GM12878 (cell line): ENCODE measurements at regions not wholly inside any gene's neighbourhood (a gene's known extent, or its start where the extent isn't known, plus 50 kb on each side); places are given as distances from the start of the nearest gene placed in this dataset.

Experiments
- ATAC-seq: fragments of 200-7000 bp; cut with Tn5 transposase; 3 replicates; pipeline ENCODE4 v1.9.1; 2020; ENCODE audit warnings: mild to moderate bottlenecking, moderate library complexity
- BruUV-seq: library from RNA; stranded (reverse); fragments of 400-500 nt; replicated peaks from 2 replicates; lab custom pipeline; 2021; lab: Mats Ljungman, UMichigan
- CTCF ChIA-PET: fragments of 300-600 bp; sonication (Branson Sonifier 250); formaldehyde crosslinking; extraction: SDS; loops from one replicate; lab custom pipeline; 2021; ENCODE audit warnings: inconsistent platforms; lab: Yijun Ruan, JAX
- POLR2A ChIA-PET: fragments of 350-600 bp; formaldehyde crosslinking; extraction: SDS; loops from one replicate; lab custom pipeline; 2021; ENCODE audit warnings: inconsistent platforms; lab: Charles Lee
- RAD21 ChIA-PET: fragments of 300-600 bp; sonication (Branson Sonifier 250); formaldehyde crosslinking; loops from one replicate; lab custom pipeline; 2023; ENCODE audit warnings: antibody characterized with exemption; ENCODE audit not compliant: unreplicated experiment; lab: Charles Lee
- SMC1A ChIA-PET: fragments of 300-600 bp; sonication (Branson Sonifier 250); formaldehyde crosslinking; loops from one replicate; lab custom pipeline; 2023; ENCODE audit not compliant: unreplicated experiment, uncharacterized antibody; lab: Charles Lee
- DNase-seq: peaks from one replicate; pipeline ENCODE4 v3.0.0-alpha.2; 2011; ENCODE audit warnings: low read depth, low spot score
- FAIRE-seq: peaks from 3 replicates; lab custom pipeline; 2011; peaks lifted over from hg19 to GRCh38; lab: Jason Lieb, UNC
- H2AFZ ChIP-seq: 2 replicates; pipeline ENCODE4 v1.6.0; 2011; ENCODE audit warnings: low read depth, low read length, control low read depth; ENCODE audit not compliant: control insufficient read depth
- H3K27ac ChIP-seq: 2 replicates; pipeline ENCODE4 v1.5.1; 2011; ENCODE audit warnings: control low read depth; ENCODE audit not compliant: control insufficient read depth, insufficient read depth
- H3K27me3 ChIP-seq, 2 experiments: replicated peaks in 1 of 2; 2 replicates each; pipeline versions ENCODE4 v1.6.0 to v1.6.1; 2011; ENCODE audit warnings: low read length in 1 of 2; ENCODE audit not compliant: control insufficient read depth in 2 of 2, insufficient read depth in 2 of 2
- H3K36me3 ChIP-seq, 2 experiments: 2 replicates each; pipeline ENCODE4 v1.5.1; 2011; ENCODE audit warnings: low read length in 1 of 2; ENCODE audit not compliant: control insufficient read depth in 2 of 2, insufficient read depth in 2 of 2
- H3K4me1 ChIP-seq: 2 replicates; pipeline ENCODE4 v1.6.1; 2011; ENCODE audit warnings: mild to moderate bottlenecking, low read length, moderate library complexity, mixed read lengths; ENCODE audit not compliant: control insufficient read depth, insufficient read depth
- H3K4me2 ChIP-seq: 2 replicates; pipeline ENCODE4 v1.6.0; 2011; ENCODE audit warnings: control low read depth; ENCODE audit not compliant: control insufficient read depth, insufficient read depth
- H3K4me3 ChIP-seq: fragments of 200-600 bp; sonication (generic); 2 replicates; pipeline ENCODE4 v1.5.1; 2016
- H3K79me2 ChIP-seq: 2 replicates; pipeline ENCODE4 v1.6.0; 2011; ENCODE audit warnings: low read length; ENCODE audit not compliant: control insufficient read depth, insufficient read depth
- H3K9ac ChIP-seq: 2 replicates; pipeline ENCODE4 v1.8.0; 2011; ENCODE audit warnings: low read length, control low read depth, mixed read lengths; ENCODE audit not compliant: control insufficient read depth, insufficient read depth
- H3K9me3 ChIP-seq: replicated peaks from 3 replicates; pipeline ENCODE4 v1.5.1; 2011; ENCODE audit warnings: mild to moderate bottlenecking, low read length; ENCODE audit not compliant: control insufficient read depth, insufficient read depth
- H4K20me1 ChIP-seq: 2 replicates; pipeline ENCODE4 v1.6.0; 2011; ENCODE audit not compliant: control insufficient read depth, insufficient read depth
- BMI1 ChIP-seq: fragments of 450-650 bp; IDR thresholded peaks from 2 replicates; pipeline ENCODE4 v1.6.1; 2016; ENCODE audit warnings: mild to moderate bottlenecking, moderate library complexity, borderline replicate concordance
- CHD4 ChIP-seq: fragments of 200-600 bp; sonication (generic); IDR thresholded peaks from 2 replicates; pipeline ENCODE4 v1.6.1; 2016; ENCODE audit warnings: mild to moderate bottlenecking
- DPF2 ChIP-seq: fragments of 450-650 bp; IDR thresholded peaks from 2 replicates; pipeline ENCODE4 v1.6.1; 2017; ENCODE audit warnings: mild to moderate bottlenecking
- HCFC1 ChIP-seq: fragments of 150-350 bp; IDR thresholded peaks from 2 replicates; pipeline ENCODE4 v1.6.1; 2014; ENCODE audit warnings: low read length
- LARP7 ChIP-seq: fragments of 450-650 bp; IDR thresholded peaks from 2 replicates; pipeline ENCODE4 v1.6.1; 2017; ENCODE audit warnings: mild to moderate bottlenecking
- POLR2AphosphoS5 ChIP-seq: IDR thresholded peaks from 2 replicates; pipeline ENCODE4 v1.6.1; 2011; ENCODE audit warnings: mild to moderate bottlenecking, low read length, inconsistent platforms
- RUNX3 ChIP-seq: IDR thresholded peaks from 2 replicates; pipeline ENCODE4 v1.6.1; 2012; ENCODE audit warnings: low read length, inconsistent platforms
- TCF3 ChIP-seq: IDR thresholded peaks from 2 replicates; pipeline ENCODE4 v1.6.1; 2012; ENCODE audit warnings: low read depth, mild to moderate bottlenecking, low read length, borderline replicate concordance; ENCODE audit not compliant: insufficient read depth
- YBX1 ChIP-seq: fragments of 450-650 bp; IDR thresholded peaks from 2 replicates; pipeline ENCODE4 v1.6.1; 2016; ENCODE audit warnings: antibody characterized with exemption
- ZSCAN29 ChIP-seq: fragments of 450-650 bp; IDR thresholded peaks from 2 replicates; pipeline ENCODE4 v1.6.1; 2017; ENCODE audit warnings: mild to moderate bottlenecking, moderate library complexity
- WGBS: methylation state at CpG from one replicate; pipeline ENCODE4 v1.1.6; 2016; ENCODE audit warnings: low lambda C conversion rate; ENCODE audit not compliant: insufficient replicate concordance, insufficient coverage; ENCODE audit errors: missing lambda C conversion rate; 5-methylcytosine and 5-hydroxymethylcytosine counted together
- in situ Hi-C: fragments of 300-500 bp; cut with MboI; formaldehyde crosslinking; loops from 9 replicates; pipeline ENCODE4 v1.14.3; 2018; ENCODE audit warnings: mixed read lengths
- intact Hi-C: fragments of 100-400 bp; cut with micrococcal nuclease; formaldehyde crosslinking; loops from one replicate; pipeline ENCODE4 v1.14.2; 2022; ENCODE audit not compliant: unreplicated experiment
- TF ChIP-seq, protein P1 (sequence below): fragments of 450-650 bp; IDR thresholded peaks from 2 replicates; pipeline ENCODE4 v1.6.1; 2017; ENCODE audit warnings: mild to moderate bottlenecking, moderate library complexity

GRCh38 chr4:13180701-13181100, 303.4 kb downstream of the RAB28 start:
- no peaks in the 10 kb centered on the region for H3K36me3 ChIP-seq
- TF ChIP-seq TCF3 (no peak), POLR2AphosphoS5 (no peak), LARP7 (no peak), DPF2 (no peak), ZSCAN29 (no peak), BMI1 (no peak), HCFC1 (no peak), CHD4 (no peak), RUNX3 (no peak), YBX1 (no peak)
- in situ Hi-C loops = no loop called here
- ATAC-seq (no peak), DNase-seq (no peak), FAIRE-seq (no peak)
- H3K79me2 ChIP-seq = no peaks in the 10 kb centered on the region
- SMC1A ChIA-PET = no interaction called here
- intact Hi-C loops = no loop called here
- no peak overlapping the region for H3K27ac ChIP-seq
- POLR2A ChIA-PET = no interaction called here
- H3K4me3 ChIP-seq = no peak overlapping the region
- no peaks in the 10 kb centered on the region for H4K20me1 ChIP-seq
- BruUV-seq = no TSS peak
- no peaks in the 10 kb centered on the region for H3K27me3 ChIP-seq
- RAD21 ChIA-PET = no interaction called here
- no peak overlapping the region for H3K9ac ChIP-seq
- H3K4me2 ChIP-seq = no peak overlapping the region
- CTCF ChIA-PET = no interaction called here
- H2AFZ ChIP-seq = no peak overlapping the region
- no peaks in the 10 kb centered on the region for H3K4me1 ChIP-seq
- no peaks in the 10 kb centered on the region for H3K9me3 ChIP-seq

DNA sequence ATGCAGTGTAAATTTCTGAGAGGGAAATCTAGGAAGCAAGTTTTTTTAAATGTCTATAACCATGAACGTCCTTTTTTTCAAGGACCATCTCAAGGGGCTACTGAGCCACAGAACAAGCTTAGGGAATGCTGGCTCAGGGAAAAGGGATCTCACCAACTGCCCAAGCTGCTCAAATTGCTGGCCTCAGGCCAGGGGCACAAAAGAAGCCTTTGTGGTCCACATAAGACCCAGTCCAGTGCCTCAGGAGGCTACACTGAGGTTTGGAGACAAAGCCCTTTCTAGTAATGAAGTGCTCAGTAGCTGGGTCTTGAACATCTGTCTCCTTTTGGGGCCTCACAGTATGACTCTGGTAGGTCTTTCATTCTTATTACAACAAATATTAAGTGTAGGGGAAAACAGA, 305.5 kb downstream of the RAB28 start:
- Histone ChIP-seq H2AFZ (no peak overlapping the region), H3K79me2 (no peaks in the 10 kb centered on the region), H3K9me3 (no peaks in the 10 kb centered on the region), H3K27me3 (no peaks in the 10 kb centered on the region), H3K9ac (no peak overlapping the region), H3K4me1 (no peaks in the 10 kb centered on the region), H3K4me3 (no peak overlapping the region), H3K4me2 (no peak overlapping the region), H3K36me3 (no peaks in the 10 kb centered on the region), H4K20me1 (no peaks in the 10 kb centered on the region), H3K27ac (no peak overlapping the region)
- DNase-seq (no peak), FAIRE-seq (no peak), ATAC-seq (no peak)
- TF ChIP-seq YBX1 (no peak), HCFC1 (no peak)
- TF ChIP-seq, protein P1, sequence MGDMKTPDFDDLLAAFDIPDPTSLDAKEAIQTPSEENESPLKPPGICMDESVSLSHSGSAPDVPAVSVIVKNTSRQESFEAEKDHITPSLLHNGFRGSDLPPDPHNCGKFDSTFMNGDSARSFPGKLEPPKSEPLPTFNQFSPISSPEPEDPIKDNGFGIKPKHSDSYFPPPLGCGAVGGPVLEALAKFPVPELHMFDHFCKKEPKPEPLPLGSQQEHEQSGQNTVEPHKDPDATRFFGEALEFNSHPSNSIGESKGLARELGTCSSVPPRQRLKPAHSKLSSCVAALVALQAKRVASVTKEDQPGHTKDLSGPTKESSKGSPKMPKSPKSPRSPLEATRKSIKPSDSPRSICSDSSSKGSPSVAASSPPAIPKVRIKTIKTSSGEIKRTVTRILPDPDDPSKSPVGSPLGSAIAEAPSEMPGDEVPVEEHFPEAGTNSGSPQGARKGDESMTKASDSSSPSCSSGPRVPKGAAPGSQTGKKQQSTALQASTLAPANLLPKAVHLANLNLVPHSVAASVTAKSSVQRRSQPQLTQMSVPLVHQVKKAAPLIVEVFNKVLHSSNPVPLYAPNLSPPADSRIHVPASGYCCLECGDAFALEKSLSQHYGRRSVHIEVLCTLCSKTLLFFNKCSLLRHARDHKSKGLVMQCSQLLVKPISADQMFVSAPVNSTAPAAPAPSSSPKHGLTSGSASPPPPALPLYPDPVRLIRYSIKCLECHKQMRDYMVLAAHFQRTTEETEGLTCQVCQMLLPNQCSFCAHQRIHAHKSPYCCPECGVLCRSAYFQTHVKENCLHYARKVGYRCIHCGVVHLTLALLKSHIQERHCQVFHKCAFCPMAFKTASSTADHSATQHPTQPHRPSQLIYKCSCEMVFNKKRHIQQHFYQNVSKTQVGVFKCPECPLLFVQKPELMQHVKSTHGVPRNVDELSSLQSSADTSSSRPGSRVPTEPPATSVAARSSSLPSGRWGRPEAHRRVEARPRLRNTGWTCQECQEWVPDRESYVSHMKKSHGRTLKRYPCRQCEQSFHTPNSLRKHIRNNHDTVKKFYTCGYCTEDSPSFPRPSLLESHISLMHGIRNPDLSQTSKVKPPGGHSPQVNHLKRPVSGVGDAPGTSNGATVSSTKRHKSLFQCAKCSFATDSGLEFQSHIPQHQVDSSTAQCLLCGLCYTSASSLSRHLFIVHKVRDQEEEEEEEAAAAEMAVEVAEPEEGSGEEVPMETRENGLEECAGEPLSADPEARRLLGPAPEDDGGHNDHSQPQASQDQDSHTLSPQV = no peak
- ChIA-PET SMC1A (no interaction called here), POLR2A (no interaction called here), RAD21 (no interaction called here), CTCF (no interaction called here)
- in situ Hi-C loops = no loop called here
- intact Hi-C loops = no loop called here
- 0% methylated on average over 1 of the region's 1 CpG for WGBS
- BruUV-seq = no TSS peak
